Gastrocnemius medialis (tissue), 4 donors: ENCODE measurements at regions not wholly inside any gene's neighbourhood (a gene's known extent, or its start where the extent isn't known, plus 50 kb on each side); places are given as distances from the start of the nearest gene placed in this dataset.

Experiments
- ATAC-seq, 2 donors: fragments of 150-250 bp; one replicate each; pipeline ENCODE4 v1.9.1; 2016
- DNase-seq, 2 donors: peaks; one replicate each; pipeline ENCODE4 v3.0.0-alpha.2; 2019
- H3K27ac ChIP-seq, 4 donors: fragments of 200-600 bp; sonication (generic); 1 replicate in 1 of 4; 2 replicates in 3 of 4; pipeline ENCODE4 v1.5.1; 2016 to 2018; ENCODE audit warnings: mild to moderate bottlenecking in 2 of 4, moderate library complexity in 1 of 4
- H3K27me3 ChIP-seq, 3 donors: fragments of 200-600 bp; sonication (generic) in 2 of 3; 1 replicate in 1 of 3; 2 replicates in 2 of 3; pipeline versions ENCODE4 v1.5.1 to v1.6.0; 2016 to 2019; ENCODE audit warnings: mild to moderate bottlenecking in 1 of 3, moderate library complexity in 1 of 3
- H3K36me3 ChIP-seq, 2 donors: fragments of 200-600 bp; sonication (generic) in 1 of 2; one replicate each; pipeline ENCODE4 v1.5.1; 2017 to 2018
- H3K4me1 ChIP-seq, 2 donors: fragments of 200-600 bp; sonication (generic) in 1 of 2; one replicate each; pipeline ENCODE4 v1.5.1; 2016 to 2017; ENCODE audit warnings: mild to moderate bottlenecking in 2 of 2
- H3K4me3 ChIP-seq, 4 donors: fragments of 200-600 bp; sonication (generic) in 3 of 4; 1 replicate in 1 of 4; 2 replicates in 3 of 4; pipeline ENCODE4 v1.5.1; 2016 to 2019; ENCODE audit warnings: mild to moderate bottlenecking in 2 of 4
- H3K9me3 ChIP-seq, 3 donors: fragments of 200-600 bp; sonication (generic) in 2 of 3; 1 replicate in 1 of 3; 2 replicates in 2 of 3; pipeline ENCODE4 v1.5.1; 2016 to 2019
- CTCF ChIP-seq, 5 experiments: fragments of 450-650 bp in 3 of 5; fragments of 200-600 bp in 2 of 5; sonication (generic) in 2 of 5; IDR thresholded peaks in 4 of 5; conservative IDR thresholded peaks in 1 of 5; 1 replicate in 4 of 5; 2 replicates in 1 of 5; pipeline ENCODE4 v1.5.1; 2016 to 2019; ENCODE audit warnings: antibody characterized with exemption in 5 of 5, mild to moderate bottlenecking in 3 of 5, moderate library complexity in 3 of 5
- POLR2A ChIP-seq, 2 donors: fragments of 450-650 bp; IDR thresholded peaks; one replicate each; pipeline ENCODE4 v1.6.1; 2017; ENCODE audit warnings: antibody characterized with exemption in 2 of 2, mild to moderate bottlenecking in 2 of 2, moderate library complexity in 2 of 2
- in situ Hi-C, 4 donors: fragments of 200-750 bp; cut with MboI; loops; one replicate each; pipeline versions ENCODE4 v1.15.0 to v1.8.0; 2017; ENCODE audit warnings: low sequenced_read_pairs in 4 of 4
- intact Hi-C: fragments of 100-400 bp; cut with DNase I; formaldehyde crosslinking; loops from one replicate; pipeline ENCODE4 v1.15.1; 2023; ENCODE audit warnings: low total_unique reads

- no peaks in the 10 kb centered on the region for H3K36me3 ChIP-seq
- DNase-seq (no peak), ATAC-seq (no peak)
- no peaks in the 10 kb centered on the region for H3K9me3 ChIP-seq
- no peaks in the 10 kb centered on the region for H3K4me1 ChIP-seq
- H3K27me3 ChIP-seq = no peaks in the 10 kb centered on the region
- H3K4me3 ChIP-seq = no peak overlapping the region
- TF ChIP-seq POLR2A (IDR thresholded peaks at IDR 0.05) (no peak), CTCF (IDR thresholded peaks at IDR 0.05 in 4 of 5, conservative IDR thresholded peaks at IDR 0.05 in 1 of 5) (no peak)
- no peak overlapping the region for H3K27ac ChIP-seq
- in situ Hi-C loops = no loop called here
- intact Hi-C loops = no loop called here
Observed at GRCh38 chr6:44622956-44623355, 235.4 kb downstream of the CDC5L start.

- Histone ChIP-seq H3K27me3 (no peaks in the 10 kb centered on the region), H3K9me3 (no peaks in the 10 kb centered on the region), H3K27ac (no peak overlapping the region), H3K36me3 (no peaks in the 10 kb centered on the region), H3K4me3 (no peak overlapping the region), H3K4me1 (no peaks in the 10 kb centered on the region)
- TF ChIP-seq POLR2A (IDR thresholded peaks at IDR 0.05) (no peak), CTCF (IDR thresholded peaks at IDR 0.05 in 4 of 5, conservative IDR thresholded peaks at IDR 0.05 in 1 of 5) (no peak)
- in situ Hi-C loops (no loop called here), intact Hi-C loops (no loop called here)
- ATAC-seq = no peak
- no peak for DNase-seq
Observed at GRCh38 chr6:44624226-44624625, 236.7 kb downstream of the CDC5L start.

GRCh38 chr6:44624936-44625573, 237.5 kb downstream of the CDC5L start:
- intact Hi-C loops (no loop called here), in situ Hi-C loops (loop anchor here in 1 of 4 donors (25.0 kb wide), 1 partner anchor 138 kb away; no protein-coding TSS in a partner anchor)
- TF ChIP-seq CTCF (IDR thresholded peaks at IDR 0.05 in 4 of 5, conservative IDR thresholded peaks at IDR 0.05 in 1 of 5) (no peak), POLR2A (IDR thresholded peaks at IDR 0.05) (no peak)
- Histone ChIP-seq H3K4me3 (no peak overlapping the region), H3K27ac (no peak overlapping the region), H3K36me3 (no peaks in the 10 kb centered on the region), H3K4me1 (no peaks in the 10 kb centered on the region), H3K27me3 (no peaks in the 10 kb centered on the region), H3K9me3 (no peaks in the 10 kb centered on the region)
- DNase-seq (no peak), ATAC-seq (no peak)

GRCh38 chr6:44625996-44626395, 238.5 kb downstream of the CDC5L start:
- H3K9me3 ChIP-seq = no peaks in the 10 kb centered on the region
- DNase-seq = no peak
- H3K4me3 ChIP-seq = no peak overlapping the region
- TF ChIP-seq POLR2A (IDR thresholded peaks at IDR 0.05) = no peak
- TF ChIP-seq CTCF (IDR thresholded peaks at IDR 0.05 in 4 of 5, conservative IDR thresholded peaks at IDR 0.05 in 1 of 5) = no peak
- ATAC-seq = no peak
- H3K27me3 ChIP-seq = no peaks in the 10 kb centered on the region
- H3K36me3 ChIP-seq = no peaks in the 10 kb centered on the region
- intact Hi-C loops (no loop called here), in situ Hi-C loops (loop anchor here in 1 of 4 donors (25.0 kb wide), 1 partner anchor 139 kb away; no protein-coding TSS in a partner anchor)
- no peak overlapping the region for H3K27ac ChIP-seq
- no peaks in the 10 kb centered on the region for H3K4me1 ChIP-seq

GRCh38 chr6:44626616-44627015, 239.1 kb downstream of the CDC5L start:
- H3K4me3 ChIP-seq = no peak overlapping the region
- no peak for DNase-seq
- no peak overlapping the region for H3K27ac ChIP-seq
- no peak for ATAC-seq
- no peaks in the 10 kb centered on the region for H3K9me3 ChIP-seq
- TF ChIP-seq CTCF (IDR thresholded peaks at IDR 0.05 in 4 of 5, conservative IDR thresholded peaks at IDR 0.05 in 1 of 5) = no peak
- TF ChIP-seq POLR2A (IDR thresholded peaks at IDR 0.05) = no peak
- H3K4me1 ChIP-seq = no peaks in the 10 kb centered on the region
- in situ Hi-C loops (loop anchor here in 1 of 4 donors (25.0 kb wide), 1 partner anchor 139 kb away; no protein-coding TSS in a partner anchor), intact Hi-C loops (no loop called here)
- peaks cover 0 to 5% (median under 1%) of the 10 kb centered on the region in 3 donors for H3K27me3 ChIP-seq
- no peaks in the 10 kb centered on the region for H3K36me3 ChIP-seq
